ENCODE measurements at regions not wholly inside any gene's neighbourhood (a gene's known extent, or its start where the extent isn't known, plus 50 kb on each side); places are given as distances from the start of the nearest gene placed in this dataset.
"Not testable (repeated sequence)": the region's sequence is repeated elsewhere in the genome, so short reads cannot be mapped to it uniquely, and the experiment has no call there.

DNA sequence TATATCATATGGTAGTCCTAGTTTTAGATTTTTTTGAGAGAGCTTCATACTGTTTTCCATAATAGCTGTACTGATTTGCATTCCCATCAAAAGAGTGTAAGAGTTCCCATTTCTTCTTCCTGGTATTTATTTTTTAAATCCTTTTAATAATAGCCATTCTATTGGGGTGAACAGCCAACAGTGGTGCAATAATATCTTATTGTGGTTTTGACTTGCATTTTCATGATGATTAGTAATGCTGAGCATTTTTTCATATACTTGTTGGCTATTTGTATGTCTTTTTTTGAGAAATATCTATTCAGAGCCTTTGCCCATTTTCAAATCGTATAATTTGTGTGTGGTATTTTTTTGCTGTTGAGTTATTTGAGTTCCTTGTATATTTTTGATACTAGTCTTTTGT is 167.4 kb downstream of the FZD1 start:
- no peaks in the 10 kb centered on the region for H3K9me3 ChIP-seq (ENCODE audit: insufficient read depth, low read length)
- H3K4me1 ChIP-seq (ENCODE audit: insufficient read depth, insufficient read length) = no peaks in the 10 kb centered on the region
- H3K27me3 ChIP-seq (ENCODE audit: insufficient read depth, insufficient read length) = no peaks in the 10 kb centered on the region
- no peak for DNase-seq (ENCODE audit: low read depth, low spot score)
- H3K36me3 ChIP-seq (ENCODE audit: insufficient read depth, insufficient read length, low read length) = no peaks in the 10 kb centered on the region
- no peak overlapping the region for H3K9ac ChIP-seq (ENCODE audit: insufficient read length, low read depth)
- TF ChIP-seq SUZ12 (IDR thresholded peaks at IDR 0.05; ENCODE audit: extremely low read depth, insufficient read depth, insufficient read length) (no peak), ZNF274 (IDR thresholded peaks at IDR 0.05; ENCODE audit: low read depth, low read length) (no peak), YY1 (IDR thresholded peaks at IDR 0.05; ENCODE audit: insufficient read depth, insufficient read length) (no peak)
- no peak overlapping the region for H3K4me3 ChIP-seq (ENCODE audit: insufficient read length, low read depth)

- H3K4me3 ChIP-seq (ENCODE audit: insufficient read length, low read depth) = no peak overlapping the region
- H3K27me3 ChIP-seq (ENCODE audit: insufficient read depth, insufficient read length) = no peaks in the 10 kb centered on the region
- H3K36me3 ChIP-seq (ENCODE audit: insufficient read depth, insufficient read length, low read length) = no peaks in the 10 kb centered on the region
- no peaks in the 10 kb centered on the region for H3K4me1 ChIP-seq (ENCODE audit: insufficient read depth, insufficient read length)
- TF ChIP-seq SUZ12 (IDR thresholded peaks at IDR 0.05; ENCODE audit: extremely low read depth, insufficient read depth, insufficient read length) (no peak), ZNF274 (IDR thresholded peaks at IDR 0.05; ENCODE audit: low read depth, low read length) (no peak), YY1 (IDR thresholded peaks at IDR 0.05; ENCODE audit: insufficient read depth, insufficient read length) (no peak)
- H3K9me3 ChIP-seq (ENCODE audit: insufficient read depth, low read length) = no peaks in the 10 kb centered on the region
- H3K9ac ChIP-seq (ENCODE audit: insufficient read length, low read depth) = no peak overlapping the region
- no peak for DNase-seq (ENCODE audit: low read depth, low spot score)
These were observed 170.6 kb downstream of the FZD1 start for GRCh38 chr7:91434836-91435235.

DNA sequence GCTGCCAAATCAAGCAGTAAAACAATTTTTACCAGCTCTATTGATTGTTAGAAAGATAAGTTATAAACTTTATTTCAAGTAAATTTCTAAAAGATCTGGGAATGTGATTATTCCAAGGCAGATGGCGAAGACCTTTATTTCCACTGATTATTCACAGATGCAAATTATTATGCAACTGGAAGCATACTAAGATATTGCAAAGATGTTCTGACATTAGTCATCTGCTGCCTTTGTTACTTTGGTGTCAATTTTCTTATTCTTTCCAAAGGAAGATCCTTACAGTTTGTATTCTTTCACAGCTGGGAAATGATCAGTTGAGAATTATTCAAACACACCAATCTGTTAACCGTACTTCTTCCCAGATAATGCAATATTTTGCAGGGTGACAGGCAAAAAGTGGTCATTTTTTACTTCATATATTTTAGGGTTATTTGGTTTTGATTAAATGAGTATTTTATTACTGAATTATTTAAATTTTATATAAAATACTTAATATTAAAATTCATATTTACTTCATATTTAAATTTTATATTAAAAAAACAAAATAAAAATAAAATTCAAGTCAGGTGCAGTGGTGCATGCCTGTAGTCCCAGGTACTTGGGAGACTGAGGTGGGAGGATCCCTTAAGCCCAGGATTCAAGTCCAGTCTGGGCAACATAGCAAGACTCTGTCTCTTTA is 171.3 kb downstream of the FZD1 start:
- Histone ChIP-seq H3K9me3 (ENCODE audit: insufficient read depth, low read length) (no peaks in the 10 kb centered on the region), H3K4me1 (ENCODE audit: insufficient read depth, insufficient read length) (no peaks in the 10 kb centered on the region), H3K36me3 (ENCODE audit: insufficient read depth, insufficient read length, low read length) (no peaks in the 10 kb centered on the region), H3K9ac (ENCODE audit: insufficient read length, low read depth) (no peak overlapping the region), H3K27me3 (ENCODE audit: insufficient read depth, insufficient read length) (no peaks in the 10 kb centered on the region), H3K4me3 (ENCODE audit: insufficient read length, low read depth) (no peak overlapping the region)
- DNase-seq (ENCODE audit: low read depth, low spot score) = no peak
- TF ChIP-seq SUZ12 (IDR thresholded peaks at IDR 0.05; ENCODE audit: extremely low read depth, insufficient read depth, insufficient read length) (no peak), ZNF274 (IDR thresholded peaks at IDR 0.05; ENCODE audit: low read depth, low read length) (no peak), YY1 (IDR thresholded peaks at IDR 0.05; ENCODE audit: insufficient read depth, insufficient read length) (no peak)

DNA sequence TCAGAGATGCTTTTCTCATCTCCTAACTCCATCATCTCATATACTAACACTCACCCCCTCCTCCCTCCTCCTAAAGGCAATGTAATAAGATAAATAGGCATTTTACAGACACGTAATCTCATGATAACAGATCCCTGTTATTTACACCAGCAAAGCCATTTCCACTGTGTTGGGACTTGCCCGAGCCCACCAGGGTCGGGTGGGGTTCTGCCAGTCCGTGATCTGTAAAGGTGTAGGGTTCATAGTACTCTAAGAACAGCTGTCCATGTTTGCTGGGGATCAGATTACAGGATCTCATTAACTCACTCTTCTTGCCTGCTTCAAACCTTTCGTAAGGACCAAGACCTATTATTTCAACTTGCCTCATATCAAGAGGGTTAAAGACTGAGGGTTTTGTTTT is 172.4 kb downstream of the FZD1 start:
- DNase-seq (ENCODE audit: low read depth, low spot score) = no peak
- Histone ChIP-seq H3K36me3 (ENCODE audit: insufficient read depth, insufficient read length, low read length) (no peaks in the 10 kb centered on the region), H3K9ac (ENCODE audit: insufficient read length, low read depth) (no peak overlapping the region), H3K4me1 (ENCODE audit: insufficient read depth, insufficient read length) (no peaks in the 10 kb centered on the region), H3K4me3 (ENCODE audit: insufficient read length, low read depth) (no peak overlapping the region), H3K9me3 (ENCODE audit: insufficient read depth, low read length) (peaks cover 7% of the 10 kb centered on the region; the same call in 1 of the 2 replicates), H3K27me3 (ENCODE audit: insufficient read depth, insufficient read length) (no peaks in the 10 kb centered on the region)
- no peak for TF ChIP-seq SUZ12 (IDR thresholded peaks at IDR 0.05; ENCODE audit: extremely low read depth, insufficient read depth, insufficient read length)

DNA sequence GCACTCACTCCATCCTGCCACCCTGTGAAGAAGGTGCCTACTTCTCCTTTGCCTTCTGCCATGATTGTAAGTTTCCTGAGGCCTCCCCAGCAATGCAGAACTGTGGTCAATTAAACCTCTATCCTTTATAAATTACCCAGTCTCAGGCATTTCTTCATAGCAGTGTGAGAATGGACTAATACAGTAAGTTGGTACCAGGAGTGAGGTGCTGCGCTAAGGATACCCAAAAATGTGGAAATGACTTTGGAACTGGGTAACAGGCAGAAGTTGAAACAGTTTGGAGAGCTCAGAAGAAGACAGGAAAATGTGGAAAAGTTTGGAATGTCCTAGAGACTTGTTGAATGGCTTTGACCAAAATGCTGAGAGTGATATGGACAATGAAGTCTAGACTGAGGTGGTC is 176.0 kb downstream of the FZD1 start:
- not testable (repeated sequence) for H3K9me3 ChIP-seq (ENCODE audit: insufficient read depth, low read length); H3K9ac ChIP-seq (ENCODE audit: insufficient read length, low read depth); DNase-seq (ENCODE audit: low read depth, low spot score); H3K27me3 ChIP-seq (ENCODE audit: insufficient read depth, insufficient read length); H3K36me3 ChIP-seq (ENCODE audit: insufficient read depth, insufficient read length, low read length); H3K4me3 ChIP-seq (ENCODE audit: insufficient read length, low read depth); H3K4me1 ChIP-seq (ENCODE audit: insufficient read depth, insufficient read length)

DNA sequence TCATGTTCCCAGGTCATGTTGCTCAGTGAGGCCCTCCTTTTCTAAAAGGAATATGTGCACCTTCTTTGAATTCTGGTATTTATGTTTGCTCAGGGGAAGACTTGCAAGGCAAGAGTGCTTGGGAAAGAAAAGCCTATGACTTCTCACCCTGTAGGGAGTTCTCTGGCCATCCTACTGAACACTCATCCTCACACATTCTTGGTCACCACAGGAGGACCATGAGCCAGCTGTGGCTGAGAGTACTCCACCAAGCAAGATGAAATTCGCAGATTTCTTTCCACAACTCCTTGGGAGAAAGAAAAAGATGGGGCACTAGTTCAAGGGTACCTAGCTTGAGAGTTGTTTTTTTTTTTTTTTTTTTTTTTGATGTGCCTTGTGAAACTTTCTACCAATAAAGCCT is 179.6 kb downstream of the FZD1 start:
- H3K9me3 ChIP-seq (ENCODE audit: insufficient read depth, low read length) = peaks cover 22% of the 10 kb centered on the region; the same call in 1 of the 2 replicates
- H3K4me3 ChIP-seq (ENCODE audit: insufficient read length, low read depth) = no peak overlapping the region
- DNase-seq (ENCODE audit: low read depth, low spot score) = no peak
- H3K36me3 ChIP-seq (ENCODE audit: insufficient read depth, insufficient read length, low read length) = no peaks in the 10 kb centered on the region
- no peak overlapping the region for H3K9ac ChIP-seq (ENCODE audit: insufficient read length, low read depth)
- H3K4me1 ChIP-seq (ENCODE audit: insufficient read depth, insufficient read length) = no peaks in the 10 kb centered on the region
- no peak for TF ChIP-seq ZNF274 (IDR thresholded peaks at IDR 0.05; ENCODE audit: low read depth, low read length)
- TF ChIP-seq SUZ12 (IDR thresholded peaks at IDR 0.05; ENCODE audit: extremely low read depth, insufficient read depth, insufficient read length) = no peak
- no peaks in the 10 kb centered on the region for H3K27me3 ChIP-seq (ENCODE audit: insufficient read depth, insufficient read length)

DNA sequence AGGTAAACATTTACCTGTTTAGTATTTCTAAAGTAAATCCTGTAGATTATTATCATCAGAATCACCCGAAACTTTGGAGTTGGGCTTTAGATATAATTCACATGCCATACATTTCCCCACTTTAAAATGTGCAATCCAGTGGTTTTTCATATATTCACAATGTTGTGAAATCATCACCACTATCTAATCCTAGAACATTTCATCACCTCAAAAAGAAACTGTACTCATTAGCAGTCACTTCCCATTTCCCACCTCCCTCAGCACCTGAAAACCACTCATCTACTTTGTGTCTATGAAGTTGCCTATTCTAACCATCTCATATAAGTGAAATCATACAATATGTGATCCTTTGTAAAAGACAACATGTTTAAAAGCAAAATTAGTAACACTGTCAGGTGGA is 182.6 kb downstream of the FZD1 start:
- Histone ChIP-seq H3K4me3 (ENCODE audit: insufficient read length, low read depth) (no peak overlapping the region), H3K9ac (ENCODE audit: insufficient read length, low read depth) (no peak overlapping the region), H3K4me1 (ENCODE audit: insufficient read depth, insufficient read length) (no peaks in the 10 kb centered on the region), H3K27me3 (ENCODE audit: insufficient read depth, insufficient read length) (no peaks in the 10 kb centered on the region), H3K36me3 (ENCODE audit: insufficient read depth, insufficient read length, low read length) (no peaks in the 10 kb centered on the region), H3K9me3 (ENCODE audit: insufficient read depth, low read length) (peaks cover 15% of the 10 kb centered on the region; the same call in 1 of the 2 replicates)
- DNase-seq (ENCODE audit: low read depth, low spot score) = no peak
- TF ChIP-seq ZNF274 (IDR thresholded peaks at IDR 0.05; ENCODE audit: low read depth, low read length) = no peak
- no peak for TF ChIP-seq SUZ12 (IDR thresholded peaks at IDR 0.05; ENCODE audit: extremely low read depth, insufficient read depth, insufficient read length)
- TF ChIP-seq YY1 (IDR thresholded peaks at IDR 0.05; ENCODE audit: insufficient read depth, insufficient read length) = no peak

DNA sequence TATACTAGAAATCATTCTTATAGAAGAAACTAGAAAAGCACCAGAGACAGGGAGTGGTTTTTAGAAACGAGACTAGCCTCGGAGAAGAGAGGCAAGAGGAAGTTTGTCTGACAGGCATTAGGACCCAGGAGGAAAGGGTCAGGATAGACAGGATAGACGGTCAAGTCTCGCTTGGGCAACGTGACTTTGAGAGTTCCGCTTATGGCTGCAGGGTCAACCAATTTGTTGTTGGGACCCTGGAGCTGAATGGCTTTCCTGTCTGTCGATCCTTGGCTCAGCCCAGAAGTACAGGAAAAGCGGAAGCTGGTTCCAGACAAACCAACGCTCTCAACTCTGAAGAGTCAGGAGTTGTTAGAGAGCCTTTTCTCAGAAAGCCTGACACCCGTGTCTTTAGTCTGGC is 191.2 kb downstream of the FZD1 start:
- Histone ChIP-seq H3K9ac (ENCODE audit: insufficient read length, low read depth) (no peak overlapping the region), H3K27me3 (ENCODE audit: insufficient read depth, insufficient read length) (no peaks in the 10 kb centered on the region), H3K4me1 (ENCODE audit: insufficient read depth, insufficient read length) (no peaks in the 10 kb centered on the region), H3K4me3 (ENCODE audit: insufficient read length, low read depth) (no peak overlapping the region), H3K36me3 (ENCODE audit: insufficient read depth, insufficient read length, low read length) (no peaks in the 10 kb centered on the region), H3K9me3 (ENCODE audit: insufficient read depth, low read length) (peaks cover 15% of the 10 kb centered on the region; the same call in 1 of the 2 replicates)
- no peak for DNase-seq (ENCODE audit: low read depth, low spot score)
- TF ChIP-seq SUZ12 (IDR thresholded peaks at IDR 0.05; ENCODE audit: extremely low read depth, insufficient read depth, insufficient read length) (no peak), ZNF274 (IDR thresholded peaks at IDR 0.05; ENCODE audit: low read depth, low read length) (no peak), YY1 (IDR thresholded peaks at IDR 0.05; ENCODE audit: insufficient read depth, insufficient read length) (no peak)
